ENCODE measurements at regions not wholly inside any gene's neighbourhood (a gene's known extent, or its start where the extent isn't known, plus 50 kb on each side); places are given as distances from the start of the nearest gene placed in this dataset.

- TF ChIP-seq EZH2 (IDR thresholded peaks at IDR 0.05; ENCODE audit: low read length, unreplicated experiment) (no peak), CTCF (conservative IDR thresholded peaks at IDR 0.05; ENCODE audit: low read depth, low read length) (no peak)
Observed at GRCh38 chr2:219957820-219958219, 330.4 kb downstream of the SLC4A3 start.
